GM23248 (cell line): ENCODE measurements at regions not wholly inside any gene's neighbourhood (a gene's known extent, or its start where the extent isn't known, plus 50 kb on each side); places are given as distances from the start of the nearest gene placed in this dataset.

Experiments used
- EZH2 ChIP-seq: fragments of 200-600 bp; sonication (generic); IDR thresholded peaks from 2 replicates; pipeline ENCODE4 v1.6.1; 2018; ENCODE audit warnings: antibody characterized with exemption, mild to moderate bottlenecking; ENCODE audit not compliant: insufficient read depth, poor library complexity, severe bottlenecking
- EZH2phosphoT487 ChIP-seq: fragments of 200-600 bp; sonication (generic); IDR thresholded peaks from 2 replicates; pipeline ENCODE4 v1.6.1; 2018; ENCODE audit warnings: antibody characterized with exemption, moderate library complexity, mild to moderate bottlenecking, low read depth; ENCODE audit not compliant: insufficient read depth

DNA sequence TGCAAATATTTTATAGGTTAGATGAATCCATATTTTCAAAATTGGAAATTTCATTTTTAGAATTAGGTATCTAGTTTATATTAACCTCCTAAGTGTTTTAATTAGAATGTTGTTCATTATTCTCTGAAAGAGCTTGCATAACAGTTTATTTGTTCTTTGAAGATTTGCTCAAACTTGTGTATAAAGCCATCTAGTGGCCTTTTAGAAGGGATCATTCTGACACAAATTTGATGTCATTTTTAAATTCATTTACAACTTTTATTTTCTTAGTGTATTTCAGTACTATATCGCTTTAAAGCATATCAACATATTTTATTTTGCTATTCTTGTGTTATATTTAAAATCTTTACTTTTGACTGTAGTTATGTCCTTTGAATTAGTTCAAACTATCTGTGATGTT lies 527.0 kb upstream of the NRG3 start:
- TF ChIP-seq EZH2 (no peak), EZH2phosphoT487 (no peak)
